GM12878 (cell line): ENCODE measurements at regions not wholly inside any gene's neighbourhood (a gene's known extent, or its start where the extent isn't known, plus 50 kb on each side); places are given as distances from the start of the nearest gene placed in this dataset.

Experiments
- ATAC-seq: fragments of 200-7000 bp; cut with Tn5 transposase; 3 replicates; pipeline ENCODE4 v1.9.1; 2020; ENCODE audit warnings: mild to moderate bottlenecking, moderate library complexity
- BruUV-seq: library from RNA; stranded (reverse); fragments of 400-500 nt; replicated peaks from 2 replicates; lab custom pipeline; 2021; lab: Mats Ljungman, UMichigan
- CTCF ChIA-PET: fragments of 300-600 bp; sonication (Branson Sonifier 250); formaldehyde crosslinking; extraction: SDS; loops from one replicate; lab custom pipeline; 2021; ENCODE audit warnings: inconsistent platforms; lab: Yijun Ruan, JAX
- POLR2A ChIA-PET: fragments of 350-600 bp; formaldehyde crosslinking; extraction: SDS; loops from one replicate; lab custom pipeline; 2021; ENCODE audit warnings: inconsistent platforms; lab: Charles Lee
- RAD21 ChIA-PET: fragments of 300-600 bp; sonication (Branson Sonifier 250); formaldehyde crosslinking; loops from one replicate; lab custom pipeline; 2023; ENCODE audit warnings: antibody characterized with exemption; ENCODE audit not compliant: unreplicated experiment; lab: Charles Lee
- SMC1A ChIA-PET: fragments of 300-600 bp; sonication (Branson Sonifier 250); formaldehyde crosslinking; loops from one replicate; lab custom pipeline; 2023; ENCODE audit not compliant: unreplicated experiment, uncharacterized antibody; lab: Charles Lee
- DNase-seq: peaks from one replicate; pipeline ENCODE4 v3.0.0-alpha.2; 2011; ENCODE audit warnings: low read depth, low spot score
- FAIRE-seq: peaks from 3 replicates; lab custom pipeline; 2011; peaks lifted over from hg19 to GRCh38; lab: Jason Lieb, UNC
- H2AFZ ChIP-seq: 2 replicates; pipeline ENCODE4 v1.6.0; 2011; ENCODE audit warnings: low read depth, low read length, control low read depth; ENCODE audit not compliant: control insufficient read depth
- H3K27ac ChIP-seq: 2 replicates; pipeline ENCODE4 v1.5.1; 2011; ENCODE audit warnings: control low read depth; ENCODE audit not compliant: control insufficient read depth, insufficient read depth
- H3K27me3 ChIP-seq, 2 experiments: replicated peaks in 1 of 2; 2 replicates each; pipeline versions ENCODE4 v1.6.0 to v1.6.1; 2011; ENCODE audit warnings: low read length in 1 of 2; ENCODE audit not compliant: control insufficient read depth in 2 of 2, insufficient read depth in 2 of 2
- H3K36me3 ChIP-seq, 2 experiments: 2 replicates each; pipeline ENCODE4 v1.5.1; 2011; ENCODE audit warnings: low read length in 1 of 2; ENCODE audit not compliant: control insufficient read depth in 2 of 2, insufficient read depth in 2 of 2
- H3K4me1 ChIP-seq: 2 replicates; pipeline ENCODE4 v1.6.1; 2011; ENCODE audit warnings: mild to moderate bottlenecking, low read length, moderate library complexity, mixed read lengths; ENCODE audit not compliant: control insufficient read depth, insufficient read depth
- H3K4me2 ChIP-seq: 2 replicates; pipeline ENCODE4 v1.6.0; 2011; ENCODE audit warnings: control low read depth; ENCODE audit not compliant: control insufficient read depth, insufficient read depth
- H3K4me3 ChIP-seq: fragments of 200-600 bp; sonication (generic); 2 replicates; pipeline ENCODE4 v1.5.1; 2016
- H3K79me2 ChIP-seq: 2 replicates; pipeline ENCODE4 v1.6.0; 2011; ENCODE audit warnings: low read length; ENCODE audit not compliant: control insufficient read depth, insufficient read depth
- H3K9ac ChIP-seq: 2 replicates; pipeline ENCODE4 v1.8.0; 2011; ENCODE audit warnings: low read length, control low read depth, mixed read lengths; ENCODE audit not compliant: control insufficient read depth, insufficient read depth
- H3K9me3 ChIP-seq: replicated peaks from 3 replicates; pipeline ENCODE4 v1.5.1; 2011; ENCODE audit warnings: mild to moderate bottlenecking, low read length; ENCODE audit not compliant: control insufficient read depth, insufficient read depth
- H4K20me1 ChIP-seq: 2 replicates; pipeline ENCODE4 v1.6.0; 2011; ENCODE audit not compliant: control insufficient read depth, insufficient read depth
- EZH2 ChIP-seq: IDR thresholded peaks from 2 replicates; pipeline ENCODE4 v1.6.1; 2012; ENCODE audit warnings: low read depth, mild to moderate bottlenecking, control low read depth, inconsistent platforms, low read length, borderline replicate concordance; ENCODE audit not compliant: control insufficient read depth
- HCFC1 ChIP-seq: fragments of 150-350 bp; IDR thresholded peaks from 2 replicates; pipeline ENCODE4 v1.6.1; 2014; ENCODE audit warnings: low read length
- PRDM15 ChIP-seq: fragments of 450-650 bp; formaldehyde crosslinking; IDR thresholded peaks from 2 replicates; pipeline ENCODE4 v1.4.0; 2020; ENCODE audit warnings: mild to moderate bottlenecking, moderate library complexity
- RAD21 ChIP-seq: IDR thresholded peaks from 2 replicates; pipeline ENCODE4 v1.6.1; 2011; ENCODE audit warnings: mild to moderate bottlenecking, low read depth, low read length, moderate library complexity; ENCODE audit not compliant: insufficient read depth
- TARDBP ChIP-seq: IDR thresholded peaks from 2 replicates; pipeline ENCODE4 v1.6.1; 2016; ENCODE audit warnings: borderline replicate concordance
- ZNF384 ChIP-seq: IDR thresholded peaks from 2 replicates; pipeline ENCODE4 v1.6.1; 2012; ENCODE audit warnings: low read depth, mild to moderate bottlenecking, low read length, improper control_type of control experiment, borderline replicate concordance
- WGBS: methylation state at CpG from one replicate; pipeline ENCODE4 v1.1.6; 2016; ENCODE audit warnings: low lambda C conversion rate; ENCODE audit not compliant: insufficient replicate concordance, insufficient coverage; ENCODE audit errors: missing lambda C conversion rate; 5-methylcytosine and 5-hydroxymethylcytosine counted together
- in situ Hi-C: fragments of 300-500 bp; cut with MboI; formaldehyde crosslinking; loops from 9 replicates; pipeline ENCODE4 v1.14.3; 2018; ENCODE audit warnings: mixed read lengths
- intact Hi-C: fragments of 100-400 bp; cut with micrococcal nuclease; formaldehyde crosslinking; loops from one replicate; pipeline ENCODE4 v1.14.2; 2022; ENCODE audit not compliant: unreplicated experiment

GRCh38 chr19:23525276-23525852 is 130.1 kb upstream of the ZNF91 start:
- no peaks in the 10 kb centered on the region for H3K79me2 ChIP-seq
- ChIA-PET SMC1A (no interaction called here), POLR2A (no interaction called here), CTCF (no interaction called here), RAD21 (no interaction called here)
- H3K9me3 ChIP-seq: no peaks in the 10 kb centered on the region; the same call in 2 of the 3 replicates
- no peak overlapping the region for H3K9ac ChIP-seq
- TF ChIP-seq ZNF384 (no peak), HCFC1 (no peak), EZH2 (no peak), RAD21 (no peak), PRDM15 (CRISPR knock-in tag) (no peak), TARDBP (no peak)
- H3K4me2 ChIP-seq: no peak overlapping the region
- no peak for FAIRE-seq
- no TSS peak for BruUV-seq
- no peaks in the 10 kb centered on the region for H3K27me3 ChIP-seq
- no peaks in the 10 kb centered on the region for H4K20me1 ChIP-seq
- no peaks in the 10 kb centered on the region for H3K4me1 ChIP-seq
- no peak for DNase-seq
- in situ Hi-C loops: no loop called here
- H3K36me3 ChIP-seq: no peaks in the 10 kb centered on the region
- no peak for ATAC-seq
- H2AFZ ChIP-seq: no peak overlapping the region
- 75% methylated on average over 2 of the region's 2 CpGs for WGBS
- no peak overlapping the region for H3K27ac ChIP-seq
- intact Hi-C loops: no loop called here
- H3K4me3 ChIP-seq: no peak overlapping the region
